ENCODE measurements at regions not wholly inside any gene's neighbourhood (a gene's known extent, or its start where the extent isn't known, plus 50 kb on each side); places are given as distances from the start of the nearest gene placed in this dataset.

- no peak overlapping the region for H3K4me3 Mint-ChIP-seq (ENCODE audit: unreplicated experiment)
- H3K27ac ChIP-seq (ENCODE audit: low read depth, low read length), result no peak overlapping the region
- DNase-seq (ENCODE audit: low read depth), result no peak
Measured at GRCh38 chr2:136219963-136220362, 102.0 kb upstream of the CXCR4 start.

GRCh38 chr2:136219341-136219740 is 101.4 kb upstream of the CXCR4 start:
- Histone ChIP-seq H3K4me2 (ENCODE audit: low read length) (no peak overlapping the region), H2AFZ (ENCODE audit: low read depth, low read length) (no peak overlapping the region), H3K36me3 (ENCODE audit: insufficient read depth, low read length) (no peaks in the 10 kb centered on the region), H3K4me1 (ENCODE audit: insufficient read depth, low read length) (no peaks in the 10 kb centered on the region), H3K4me3 (ENCODE audit: insufficient read depth, low read depth, low read length) (no peak overlapping the region), H3K27ac (ENCODE audit: low read depth, low read length) (no peak overlapping the region), H3K27me3 (ENCODE audit: insufficient read depth, low read length) (no peaks in the 10 kb centered on the region), H3K9me3 (ENCODE audit: insufficient read depth, low read depth, low read length) (no peaks in the 10 kb centered on the region), H3K79me2 (ENCODE audit: insufficient read depth, low read length) (no peaks in the 10 kb centered on the region), H4K20me1 (ENCODE audit: insufficient read depth, low read length) (no peaks in the 10 kb centered on the region), H3K9ac (ENCODE audit: low read length) (no peak overlapping the region)
- H3K4me3 Mint-ChIP-seq (ENCODE audit: unreplicated experiment), result no peak overlapping the region
- H3K27ac Mint-ChIP-seq (ENCODE audit: unreplicated experiment), result no peak overlapping the region
- H3K27me3 Mint-ChIP-seq (ENCODE audit: low read depth, unreplicated experiment), result no peaks in the 10 kb centered on the region
- no peaks in the 10 kb centered on the region for H3K36me3 Mint-ChIP-seq (ENCODE audit: low read depth, unreplicated experiment)
- FAIRE-seq, result no peak
- peaks cover 9% of the 10 kb centered on the region for H3K4me1 Mint-ChIP-seq (ENCODE audit: low read depth, unreplicated experiment)
- no peak for DNase-seq (ENCODE audit: low read depth)
- no peaks in the 10 kb centered on the region for H3K9me3 Mint-ChIP-seq (ENCODE audit: unreplicated experiment)
- TF ChIP-seq CTCF (IDR thresholded peaks at IDR 0.05; ENCODE audit: insufficient read depth, low read depth, low read length) (no peak), EZH2 (IDR thresholded peaks at IDR 0.05; ENCODE audit: insufficient read depth, low read length) (no peak)

More at GRCh38 chr2:136219963-136220362, 102.0 kb upstream of the CXCR4 start:
- no peak overlapping the region for H2AFZ ChIP-seq (ENCODE audit: low read depth, low read length)
- Mint-ChIP-seq H3K36me3 (ENCODE audit: low read depth, unreplicated experiment) (no peaks in the 10 kb centered on the region), H3K27me3 (ENCODE audit: low read depth, unreplicated experiment) (no peaks in the 10 kb centered on the region), H3K9me3 (ENCODE audit: unreplicated experiment) (no peaks in the 10 kb centered on the region), H3K27ac (ENCODE audit: unreplicated experiment) (no peak overlapping the region), H3K4me1 (ENCODE audit: low read depth, unreplicated experiment) (peaks cover 9% of the 10 kb centered on the region)
- no peaks in the 10 kb centered on the region for H3K4me1 ChIP-seq (ENCODE audit: insufficient read depth, low read length)
- H4K20me1 ChIP-seq (ENCODE audit: insufficient read depth, low read length), result no peaks in the 10 kb centered on the region
- H3K27me3 ChIP-seq (ENCODE audit: insufficient read depth, low read length), result no peaks in the 10 kb centered on the region
- no peak overlapping the region for H3K4me2 ChIP-seq (ENCODE audit: low read length)
- no peak for FAIRE-seq
- H3K4me3 ChIP-seq (ENCODE audit: insufficient read depth, low read depth, low read length), result no peak overlapping the region
- H3K9ac ChIP-seq (ENCODE audit: low read length), result no peak overlapping the region
- H3K36me3 ChIP-seq (ENCODE audit: insufficient read depth, low read length), result no peaks in the 10 kb centered on the region
- no peaks in the 10 kb centered on the region for H3K79me2 ChIP-seq (ENCODE audit: insufficient read depth, low read length)
- no peaks in the 10 kb centered on the region for H3K9me3 ChIP-seq (ENCODE audit: insufficient read depth, low read depth, low read length)
- TF ChIP-seq CTCF (IDR thresholded peaks at IDR 0.05; ENCODE audit: insufficient read depth, low read depth, low read length) (no peak), EZH2 (IDR thresholded peaks at IDR 0.05; ENCODE audit: insufficient read depth, low read length) (no peak)

GRCh38 chr2:136217996-136218395 is 100.0 kb upstream of the CXCR4 start:
- H3K4me2 ChIP-seq (ENCODE audit: low read length), result no peak overlapping the region
- H3K36me3 ChIP-seq (ENCODE audit: insufficient read depth, low read length), result no peaks in the 10 kb centered on the region
- no peak overlapping the region for H2AFZ ChIP-seq (ENCODE audit: low read depth, low read length)
- H3K27ac Mint-ChIP-seq (ENCODE audit: unreplicated experiment), result no peak overlapping the region
- H3K27me3 ChIP-seq (ENCODE audit: insufficient read depth, low read length), result no peaks in the 10 kb centered on the region
- H4K20me1 ChIP-seq (ENCODE audit: insufficient read depth, low read length), result no peaks in the 10 kb centered on the region
- H3K4me1 Mint-ChIP-seq (ENCODE audit: low read depth, unreplicated experiment), result peaks cover 9% of the 10 kb centered on the region
- H3K9me3 Mint-ChIP-seq (ENCODE audit: unreplicated experiment), result peaks cover 1% of the 10 kb centered on the region
- no peaks in the 10 kb centered on the region for H3K36me3 Mint-ChIP-seq (ENCODE audit: low read depth, unreplicated experiment)
- peaks cover 2% of the 10 kb centered on the region for H3K27me3 Mint-ChIP-seq (ENCODE audit: low read depth, unreplicated experiment)
- no peaks in the 10 kb centered on the region for H3K9me3 ChIP-seq (ENCODE audit: insufficient read depth, low read depth, low read length)
- DNase-seq (ENCODE audit: low read depth) (no peak), FAIRE-seq (no peak)
- H3K9ac ChIP-seq (ENCODE audit: low read length), result no peak overlapping the region
- H3K27ac ChIP-seq (ENCODE audit: low read depth, low read length), result no peak overlapping the region
- no peak overlapping the region for H3K4me3 ChIP-seq (ENCODE audit: insufficient read depth, low read depth, low read length)
- H3K4me1 ChIP-seq (ENCODE audit: insufficient read depth, low read length), result no peaks in the 10 kb centered on the region
- TF ChIP-seq CTCF (IDR thresholded peaks at IDR 0.05; ENCODE audit: insufficient read depth, low read depth, low read length), result no peak
- no peak for TF ChIP-seq EZH2 (IDR thresholded peaks at IDR 0.05; ENCODE audit: insufficient read depth, low read length)
- H3K79me2 ChIP-seq (ENCODE audit: insufficient read depth, low read length), result no peaks in the 10 kb centered on the region
- no peak overlapping the region for H3K4me3 Mint-ChIP-seq (ENCODE audit: unreplicated experiment)
